ENCODE measurements at regions not wholly inside any gene's neighbourhood (a gene's known extent, or its start where the extent isn't known, plus 50 kb on each side); places are given as distances from the start of the nearest gene placed in this dataset.
"Not testable (repeated sequence)": the region's sequence is repeated elsewhere in the genome, so short reads cannot be mapped to it uniquely, and the experiment has no call there.

GRCh38 chr3:163175970-163176369 is 1679.4 kb downstream of the OTOL1 start:
- H3K4me2 ChIP-seq (ENCODE audit: low read length), result no peak overlapping the region
- no peaks in the 10 kb centered on the region for H3K4me1 ChIP-seq (ENCODE audit: control insufficient read depth, low read length)
- TF ChIP-seq EZH2phosphoT487 (IDR thresholded peaks at IDR 0.05; ENCODE audit: borderline replicate concordance, low read length) (no peak), CTCF (IDR thresholded peaks at IDR 0.05; ENCODE audit: low read depth, low read length, poor library complexity, severe bottlenecking) (no peak)
- H3K27ac ChIP-seq (ENCODE audit: low read depth, low read length), result no peak overlapping the region
- no peaks in the 10 kb centered on the region for H3K36me3 ChIP-seq (ENCODE audit: control insufficient read depth, low read length)
- no peaks in the 10 kb centered on the region for H3K27me3 ChIP-seq (ENCODE audit: control insufficient read depth, low read length)
- no peaks in the 10 kb centered on the region for H3K9me3 ChIP-seq (ENCODE audit: control insufficient read depth, insufficient read depth, low read length)
- no peaks in the 10 kb centered on the region for H3F3A ChIP-seq (ENCODE audit: control insufficient read depth, insufficient read depth)
- no peaks in the 10 kb centered on the region for H4K20me1 ChIP-seq (ENCODE audit: control insufficient read depth, insufficient read depth, low read depth, low read length)
- H3K79me2 ChIP-seq (ENCODE audit: control insufficient read depth, low read length), result no peaks in the 10 kb centered on the region
- no peak overlapping the region for H3K4me3 ChIP-seq (ENCODE audit: low read length)
- H3K9me2 ChIP-seq (replicated peaks; ENCODE audit: control insufficient read depth, low read length), result no peaks in the 10 kb centered on the region; the same call in 1 of the 2 replicates

- not testable (repeated sequence) for H4K20me1 ChIP-seq (ENCODE audit: control insufficient read depth, insufficient read depth, low read depth, low read length); H3K4me2 ChIP-seq (ENCODE audit: low read length); H3K9me2 ChIP-seq (replicated peaks; ENCODE audit: control insufficient read depth, low read length); H3F3A ChIP-seq (ENCODE audit: control insufficient read depth, insufficient read depth); H3K27ac ChIP-seq (ENCODE audit: low read depth, low read length); H3K4me1 ChIP-seq (ENCODE audit: control insufficient read depth, low read length); H3K4me3 ChIP-seq (ENCODE audit: low read length); H3K9me3 ChIP-seq (ENCODE audit: control insufficient read depth, insufficient read depth, low read length); H3K79me2 ChIP-seq (ENCODE audit: control insufficient read depth, low read length); H3K36me3 ChIP-seq (ENCODE audit: control insufficient read depth, low read length); H3K27me3 ChIP-seq (ENCODE audit: control insufficient read depth, low read length)
Measured at GRCh38 chr3:163172513-163172912, 1675.9 kb downstream of the OTOL1 start.

- Histone ChIP-seq H4K20me1 (ENCODE audit: control insufficient read depth, insufficient read depth, low read depth, low read length) (no peaks in the 10 kb centered on the region), H3K4me3 (ENCODE audit: low read length) (no peak overlapping the region), H3K4me1 (ENCODE audit: control insufficient read depth, low read length) (no peaks in the 10 kb centered on the region), H3K9me2 (replicated peaks; ENCODE audit: control insufficient read depth, low read length) (no peaks in the 10 kb centered on the region), H3K36me3 (ENCODE audit: control insufficient read depth, low read length) (no peaks in the 10 kb centered on the region), H3K27ac (ENCODE audit: low read depth, low read length) (no peak overlapping the region), H3K79me2 (ENCODE audit: control insufficient read depth, low read length) (no peaks in the 10 kb centered on the region), H3F3A (ENCODE audit: control insufficient read depth, insufficient read depth) (no peaks in the 10 kb centered on the region), H3K9me3 (ENCODE audit: control insufficient read depth, insufficient read depth, low read length) (no peaks in the 10 kb centered on the region), H3K4me2 (ENCODE audit: low read length) (no peak overlapping the region), H3K27me3 (ENCODE audit: control insufficient read depth, low read length) (no peaks in the 10 kb centered on the region)
- TF ChIP-seq EZH2phosphoT487 (IDR thresholded peaks at IDR 0.05; ENCODE audit: borderline replicate concordance, low read length) (no peak), CTCF (IDR thresholded peaks at IDR 0.05; ENCODE audit: low read depth, low read length, poor library complexity, severe bottlenecking) (no peak)
Measured at GRCh38 chr3:163166197-163166596, 1669.6 kb downstream of the OTOL1 start.

DNA sequence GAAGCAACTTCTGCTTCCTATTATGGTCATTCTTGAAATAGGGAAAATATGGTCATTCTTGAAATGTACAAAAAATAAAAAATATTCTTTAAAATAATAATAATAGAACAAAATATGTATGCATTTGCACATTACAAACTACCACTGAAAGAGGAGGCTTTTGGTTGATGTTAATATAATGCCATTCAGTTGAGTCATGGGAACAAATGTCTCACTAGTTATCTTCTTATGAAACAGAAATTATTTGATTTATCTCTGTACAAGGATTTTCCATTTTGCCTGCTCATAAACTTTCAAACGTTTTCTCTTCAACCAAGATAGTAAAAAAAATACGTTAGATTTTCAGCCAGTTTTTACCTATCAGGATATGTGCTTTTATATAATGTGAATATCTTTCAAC is 1662.7 kb downstream of the OTOL1 start:
- H3K36me3 ChIP-seq (ENCODE audit: control insufficient read depth, low read length), result no peaks in the 10 kb centered on the region
- TF ChIP-seq CTCF (IDR thresholded peaks at IDR 0.05; ENCODE audit: low read depth, low read length, poor library complexity, severe bottlenecking) (no peak), EZH2phosphoT487 (IDR thresholded peaks at IDR 0.05; ENCODE audit: borderline replicate concordance, low read length) (no peak)
- H3K9me2 ChIP-seq (replicated peaks; ENCODE audit: control insufficient read depth, low read length), result no peaks in the 10 kb centered on the region
- no peak overlapping the region for H3K27ac ChIP-seq (ENCODE audit: low read depth, low read length)
- H4K20me1 ChIP-seq (ENCODE audit: control insufficient read depth, insufficient read depth, low read depth, low read length), result no peaks in the 10 kb centered on the region
- H3K27me3 ChIP-seq (ENCODE audit: control insufficient read depth, low read length), result no peaks in the 10 kb centered on the region
- H3K79me2 ChIP-seq (ENCODE audit: control insufficient read depth, low read length), result no peaks in the 10 kb centered on the region
- H3K4me1 ChIP-seq (ENCODE audit: control insufficient read depth, low read length), result no peaks in the 10 kb centered on the region
- no peak overlapping the region for H3K4me2 ChIP-seq (ENCODE audit: low read length)
- H3F3A ChIP-seq (ENCODE audit: control insufficient read depth, insufficient read depth), result no peaks in the 10 kb centered on the region
- H3K9me3 ChIP-seq (ENCODE audit: control insufficient read depth, insufficient read depth, low read length), result no peaks in the 10 kb centered on the region
- H3K4me3 ChIP-seq (ENCODE audit: low read length), result no peak overlapping the region

Data from DOHH2 (cell line).